Karpas-422 (cell line): ENCODE measurements at regions not wholly inside any gene's neighbourhood (a gene's known extent, or its start where the extent isn't known, plus 50 kb on each side); places are given as distances from the start of the nearest gene placed in this dataset.

Experiments used
- DNase-seq: peaks from one replicate; pipeline ENCODE4 v3.0.0-alpha.2; 2015
- H2AFZ ChIP-seq: fragments of 200-600 bp; sonication (generic); 2 replicates; pipeline ENCODE4 v1.6.1; 2014; ENCODE audit warnings: antibody characterized with exemption, low read length, mixed read lengths
- H3K27ac ChIP-seq: fragments of 200-600 bp; sonication (generic); 2 replicates; pipeline ENCODE4 v1.5.1; 2014; ENCODE audit warnings: mild to moderate bottlenecking, low read length, moderate library complexity
- H3K27me3 ChIP-seq: fragments of 200-600 bp; sonication (generic); 2 replicates; pipeline ENCODE4 v1.6.1; 2014; ENCODE audit warnings: low read length, mixed read lengths
- H3K36me3 ChIP-seq: fragments of 200-600 bp; sonication (generic); 2 replicates; pipeline ENCODE4 v1.6.1; 2014; ENCODE audit warnings: low read length, mixed read lengths; ENCODE audit not compliant: insufficient read depth
- H3K4me1 ChIP-seq: fragments of 200-600 bp; sonication (generic); 2 replicates; pipeline ENCODE4 v1.6.1; 2014; ENCODE audit warnings: mild to moderate bottlenecking, low read length, mixed read lengths
- H3K4me2 ChIP-seq: fragments of 200-600 bp; sonication (generic); 2 replicates; pipeline ENCODE4 v1.6.1; 2014; ENCODE audit warnings: low read length, low read depth, mild to moderate bottlenecking; ENCODE audit not compliant: poor library complexity, severe bottlenecking
- H3K4me3 ChIP-seq: fragments of 200-600 bp; sonication (generic); 2 replicates; pipeline ENCODE4 v1.5.1; 2014; ENCODE audit warnings: mild to moderate bottlenecking, antibody characterized with exemption, low read length, mixed read lengths
- H3K79me2 ChIP-seq: fragments of 200-600 bp; sonication (generic); 2 replicates; pipeline ENCODE4 v1.6.1; 2014; ENCODE audit warnings: mild to moderate bottlenecking, low read length, mixed read lengths
- H3K9ac ChIP-seq: fragments of 200-600 bp; sonication (generic); 2 replicates; pipeline ENCODE4 v1.6.0; 2014; ENCODE audit warnings: low read length
- H3K9me2 ChIP-seq: fragments of 200-600 bp; sonication (generic), shearing (Covaris generic); replicated peaks from 2 replicates; pipeline ENCODE4 v1.6.0; 2014; ENCODE audit warnings: mild to moderate bottlenecking, low read length, moderate library complexity; ENCODE audit not compliant: insufficient read depth
- H3K9me3 ChIP-seq: fragments of 300-700, 200-600 bp; sonication (generic); 2 replicates; pipeline ENCODE4 v1.6.1; 2014; ENCODE audit warnings: low read length, mixed read lengths
- H4K20me1 ChIP-seq: fragments of 200-600 bp; sonication (generic); 2 replicates; pipeline ENCODE4 v1.6.1; 2014; ENCODE audit warnings: mild to moderate bottlenecking, antibody characterized with exemption, low read length, low read depth; ENCODE audit not compliant: insufficient read depth

GRCh38 chr12:107351109-107351508 lies 257.8 kb upstream of the CRY1 start:
- no peaks in the 10 kb centered on the region for H3K9me2 ChIP-seq
- H3K27me3 ChIP-seq: no peaks in the 10 kb centered on the region; the same call in 1 of the 2 replicates
- no peak overlapping the region for H2AFZ ChIP-seq
- H3K9me3 ChIP-seq: no peaks in the 10 kb centered on the region
- no peak overlapping the region for H3K27ac ChIP-seq
- no peaks in the 10 kb centered on the region for H3K79me2 ChIP-seq
- no peaks in the 10 kb centered on the region for H3K4me1 ChIP-seq
- no peak for DNase-seq
- H4K20me1 ChIP-seq: no peaks in the 10 kb centered on the region
- no peak overlapping the region for H3K4me2 ChIP-seq
- H3K36me3 ChIP-seq: no peaks in the 10 kb centered on the region
- H3K4me3 ChIP-seq: no peak overlapping the region
- H3K9ac ChIP-seq: no peak overlapping the region

GRCh38 chr12:107351713-107352112 lies 258.4 kb upstream of the CRY1 start:
- H3K4me2 ChIP-seq: no peak overlapping the region
- no peak overlapping the region for H3K9ac ChIP-seq
- no peaks in the 10 kb centered on the region for H3K4me1 ChIP-seq
- H3K36me3 ChIP-seq: no peaks in the 10 kb centered on the region
- H3K79me2 ChIP-seq: no peaks in the 10 kb centered on the region
- no peak overlapping the region for H3K27ac ChIP-seq
- no peaks in the 10 kb centered on the region for H3K9me2 ChIP-seq
- H3K4me3 ChIP-seq: no peak overlapping the region
- H3K9me3 ChIP-seq: no peaks in the 10 kb centered on the region
- H3K27me3 ChIP-seq: no peaks in the 10 kb centered on the region; the same call in 1 of the 2 replicates
- DNase-seq: no peak
- H2AFZ ChIP-seq: no peak overlapping the region
- no peaks in the 10 kb centered on the region for H4K20me1 ChIP-seq

GRCh38 chr12:107352347-107353081 lies 259.2 kb upstream of the CRY1 start:
- Histone ChIP-seq H3K4me2 (no peak overlapping the region), H3K9me2 (no peaks in the 10 kb centered on the region), H3K27ac (no peak overlapping the region), H3K36me3 (no peaks in the 10 kb centered on the region), H3K9ac (no peak overlapping the region), H3K9me3 (no peaks in the 10 kb centered on the region), H3K4me1 (no peaks in the 10 kb centered on the region), H4K20me1 (no peaks in the 10 kb centered on the region), H3K79me2 (no peaks in the 10 kb centered on the region), H3K4me3 (no peak overlapping the region), H2AFZ (no peak overlapping the region), H3K27me3 (no peaks in the 10 kb centered on the region; the same call in 1 of the 2 replicates)
- DNase-seq: no peak

GRCh38 chr12:107353312-107353711 lies 260.0 kb upstream of the CRY1 start:
- no peaks in the 10 kb centered on the region for H4K20me1 ChIP-seq
- no peaks in the 10 kb centered on the region for H3K79me2 ChIP-seq
- no peak overlapping the region for H3K4me3 ChIP-seq
- H3K9me2 ChIP-seq: no peaks in the 10 kb centered on the region
- H2AFZ ChIP-seq: no peak overlapping the region
- no peak overlapping the region for H3K27ac ChIP-seq
- no peaks in the 10 kb centered on the region for H3K27me3 ChIP-seq
- no peaks in the 10 kb centered on the region for H3K9me3 ChIP-seq
- no peaks in the 10 kb centered on the region for H3K36me3 ChIP-seq
- DNase-seq: no peak
- no peaks in the 10 kb centered on the region for H3K4me1 ChIP-seq
- H3K9ac ChIP-seq: no peak overlapping the region
- H3K4me2 ChIP-seq: no peak overlapping the region

- Histone ChIP-seq H3K9ac (no peak overlapping the region), H3K36me3 (no peaks in the 10 kb centered on the region), H4K20me1 (no peaks in the 10 kb centered on the region), H3K79me2 (no peaks in the 10 kb centered on the region), H3K4me2 (no peak overlapping the region), H3K4me1 (no peaks in the 10 kb centered on the region), H2AFZ (no peak overlapping the region), H3K27me3 (no peaks in the 10 kb centered on the region), H3K27ac (no peak overlapping the region), H3K9me2 (no peaks in the 10 kb centered on the region), H3K4me3 (no peak overlapping the region), H3K9me3 (no peaks in the 10 kb centered on the region)
- DNase-seq: no peak
Measured at GRCh38 chr12:107355004-107355565, 261.7 kb upstream of the CRY1 start.

- Histone ChIP-seq H3K9me2 (no peaks in the 10 kb centered on the region), H3K9ac (no peak overlapping the region), H2AFZ (no peak overlapping the region), H3K27ac (no peak overlapping the region), H3K4me3 (no peak overlapping the region), H3K4me2 (no peak overlapping the region), H3K79me2 (no peaks in the 10 kb centered on the region), H3K9me3 (no peaks in the 10 kb centered on the region), H3K4me1 (no peaks in the 10 kb centered on the region), H4K20me1 (no peaks in the 10 kb centered on the region), H3K36me3 (no peaks in the 10 kb centered on the region), H3K27me3 (no peaks in the 10 kb centered on the region)
- DNase-seq: no peak
Measured at GRCh38 chr12:107355612-107356011, 262.3 kb upstream of the CRY1 start.

- H3K4me2 ChIP-seq: no peak overlapping the region
- H4K20me1 ChIP-seq: no peaks in the 10 kb centered on the region
- H3K9ac ChIP-seq: no peak overlapping the region
- H3K27ac ChIP-seq: no peak overlapping the region
- H3K4me3 ChIP-seq: no peak overlapping the region
- no peak for DNase-seq
- no peaks in the 10 kb centered on the region for H3K9me3 ChIP-seq
- H3K9me2 ChIP-seq: no peaks in the 10 kb centered on the region
- no peaks in the 10 kb centered on the region for H3K79me2 ChIP-seq
- H3K27me3 ChIP-seq: no peaks in the 10 kb centered on the region
- no peaks in the 10 kb centered on the region for H3K4me1 ChIP-seq
- H2AFZ ChIP-seq: no peak overlapping the region
- H3K36me3 ChIP-seq: no peaks in the 10 kb centered on the region
Measured at GRCh38 chr12:107356266-107356936, 263.1 kb upstream of the CRY1 start.

GRCh38 chr12:107356937-107357295 lies 263.6 kb upstream of the CRY1 start:
- no peaks in the 10 kb centered on the region for H4K20me1 ChIP-seq
- H3K9ac ChIP-seq: no peak overlapping the region
- DNase-seq: no peak
- H3K4me2 ChIP-seq: no peak overlapping the region
- no peaks in the 10 kb centered on the region for H3K4me1 ChIP-seq
- no peaks in the 10 kb centered on the region for H3K9me3 ChIP-seq
- H3K27ac ChIP-seq: no peak overlapping the region
- H3K9me2 ChIP-seq: no peaks in the 10 kb centered on the region
- H2AFZ ChIP-seq: no peak overlapping the region
- no peaks in the 10 kb centered on the region for H3K27me3 ChIP-seq
- H3K4me3 ChIP-seq: no peak overlapping the region
- no peaks in the 10 kb centered on the region for H3K36me3 ChIP-seq
- H3K79me2 ChIP-seq: no peaks in the 10 kb centered on the region
